ENCODE measurements at regions not wholly inside any gene's neighbourhood (a gene's known extent, or its start where the extent isn't known, plus 50 kb on each side); places are given as distances from the start of the nearest gene placed in this dataset.

DNA sequence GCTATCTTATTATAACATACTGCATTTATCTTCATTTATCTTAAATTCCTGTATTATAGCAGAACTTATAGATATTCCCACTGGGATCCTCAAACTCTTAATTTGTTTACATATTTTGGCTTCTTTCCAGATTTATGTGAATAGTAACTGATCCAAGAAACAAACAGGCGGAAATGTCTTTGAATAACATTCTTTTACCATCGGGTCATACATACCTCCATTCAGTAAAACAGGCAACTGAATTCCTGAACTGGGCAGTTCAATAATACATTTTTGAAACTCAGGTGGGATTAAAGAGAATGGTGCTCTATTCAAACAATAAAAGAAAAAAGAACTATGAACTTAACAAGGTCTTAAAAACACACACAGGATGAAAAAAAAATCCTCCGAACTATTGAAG, 337.4 kb downstream of the CRPPA start:
- in situ Hi-C loops (cut with HindIII; ENCODE audit: low sequenced_read_pairs): loop anchor here (25.0 kb wide), 1 partner anchor 478 kb away; no protein-coding TSS in a partner anchor
- TF ChIP-seq, protein P1, sequence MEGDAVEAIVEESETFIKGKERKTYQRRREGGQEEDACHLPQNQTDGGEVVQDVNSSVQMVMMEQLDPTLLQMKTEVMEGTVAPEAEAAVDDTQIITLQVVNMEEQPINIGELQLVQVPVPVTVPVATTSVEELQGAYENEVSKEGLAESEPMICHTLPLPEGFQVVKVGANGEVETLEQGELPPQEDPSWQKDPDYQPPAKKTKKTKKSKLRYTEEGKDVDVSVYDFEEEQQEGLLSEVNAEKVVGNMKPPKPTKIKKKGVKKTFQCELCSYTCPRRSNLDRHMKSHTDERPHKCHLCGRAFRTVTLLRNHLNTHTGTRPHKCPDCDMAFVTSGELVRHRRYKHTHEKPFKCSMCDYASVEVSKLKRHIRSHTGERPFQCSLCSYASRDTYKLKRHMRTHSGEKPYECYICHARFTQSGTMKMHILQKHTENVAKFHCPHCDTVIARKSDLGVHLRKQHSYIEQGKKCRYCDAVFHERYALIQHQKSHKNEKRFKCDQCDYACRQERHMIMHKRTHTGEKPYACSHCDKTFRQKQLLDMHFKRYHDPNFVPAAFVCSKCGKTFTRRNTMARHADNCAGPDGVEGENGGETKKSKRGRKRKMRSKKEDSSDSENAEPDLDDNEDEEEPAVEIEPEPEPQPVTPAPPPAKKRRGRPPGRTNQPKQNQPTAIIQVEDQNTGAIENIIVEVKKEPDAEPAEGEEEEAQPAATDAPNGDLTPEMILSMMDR (IDR thresholded peaks at IDR 0.05; ENCODE audit: low read depth, low read length, missing control alignments): no peak
- no peak for DNase-seq (ENCODE audit: low read depth)
- H3K4me3 ChIP-seq (ENCODE audit: low read depth, low read length): no peak overlapping the region

DNA sequence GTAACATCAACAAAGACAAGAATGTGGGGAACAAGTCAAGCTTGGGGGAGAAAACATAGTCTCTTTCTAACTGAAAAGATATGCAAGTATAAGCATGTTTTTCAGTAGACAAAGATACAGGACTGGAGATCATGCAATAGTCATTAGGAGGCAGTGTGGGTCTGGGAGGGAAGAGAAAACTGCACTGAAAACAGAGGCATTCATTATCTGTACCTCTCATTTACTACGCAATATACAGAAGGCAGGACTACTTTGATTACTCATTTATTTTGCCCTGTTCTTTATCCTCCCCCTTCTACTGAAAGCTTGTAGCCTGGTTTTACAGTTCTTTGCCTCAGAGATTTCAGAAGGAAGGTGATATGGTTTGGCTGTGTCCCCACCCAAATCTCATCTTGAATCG, 341.2 kb downstream of the CRPPA start:
- H3K4me3 ChIP-seq (ENCODE audit: low read depth, low read length): no peak overlapping the region
- DNase-seq (ENCODE audit: low read depth): no peak
- in situ Hi-C loops (cut with HindIII; ENCODE audit: low sequenced_read_pairs): loop anchor here (25.0 kb wide), 1 partner anchor 482 kb away; no protein-coding TSS in a partner anchor
- TF ChIP-seq, protein P1 (IDR thresholded peaks at IDR 0.05; ENCODE audit: low read depth, low read length, missing control alignments): no peak

DNA sequence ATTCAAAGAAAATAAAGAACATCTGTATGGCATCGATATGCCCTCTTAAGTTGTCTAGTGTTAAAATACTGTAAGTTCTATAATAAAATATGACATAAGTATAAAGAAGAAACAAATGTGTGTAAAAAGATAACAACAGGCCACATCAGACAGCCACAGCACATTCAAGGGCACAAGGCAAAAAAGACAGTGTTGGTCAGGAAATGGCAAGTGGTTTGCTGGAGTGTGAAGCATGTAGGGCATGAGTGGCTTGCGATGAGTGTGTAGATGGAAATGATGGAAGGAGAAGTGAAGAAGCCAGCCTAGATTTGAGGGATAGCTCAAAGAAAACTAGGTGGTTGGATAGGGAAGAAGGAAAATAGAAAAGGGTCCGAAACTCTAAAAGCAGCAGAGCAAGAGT, 341.6 kb downstream of the CRPPA start:
- TF ChIP-seq, protein P1 (IDR thresholded peaks at IDR 0.05; ENCODE audit: low read depth, low read length, missing control alignments): no peak
- in situ Hi-C loops (cut with HindIII; ENCODE audit: low sequenced_read_pairs): loop anchor here (25.0 kb wide), 1 partner anchor 483 kb away; no protein-coding TSS in a partner anchor
- no peak for DNase-seq (ENCODE audit: low read depth)
- no peak overlapping the region for H3K4me3 ChIP-seq (ENCODE audit: low read depth, low read length)

DNA sequence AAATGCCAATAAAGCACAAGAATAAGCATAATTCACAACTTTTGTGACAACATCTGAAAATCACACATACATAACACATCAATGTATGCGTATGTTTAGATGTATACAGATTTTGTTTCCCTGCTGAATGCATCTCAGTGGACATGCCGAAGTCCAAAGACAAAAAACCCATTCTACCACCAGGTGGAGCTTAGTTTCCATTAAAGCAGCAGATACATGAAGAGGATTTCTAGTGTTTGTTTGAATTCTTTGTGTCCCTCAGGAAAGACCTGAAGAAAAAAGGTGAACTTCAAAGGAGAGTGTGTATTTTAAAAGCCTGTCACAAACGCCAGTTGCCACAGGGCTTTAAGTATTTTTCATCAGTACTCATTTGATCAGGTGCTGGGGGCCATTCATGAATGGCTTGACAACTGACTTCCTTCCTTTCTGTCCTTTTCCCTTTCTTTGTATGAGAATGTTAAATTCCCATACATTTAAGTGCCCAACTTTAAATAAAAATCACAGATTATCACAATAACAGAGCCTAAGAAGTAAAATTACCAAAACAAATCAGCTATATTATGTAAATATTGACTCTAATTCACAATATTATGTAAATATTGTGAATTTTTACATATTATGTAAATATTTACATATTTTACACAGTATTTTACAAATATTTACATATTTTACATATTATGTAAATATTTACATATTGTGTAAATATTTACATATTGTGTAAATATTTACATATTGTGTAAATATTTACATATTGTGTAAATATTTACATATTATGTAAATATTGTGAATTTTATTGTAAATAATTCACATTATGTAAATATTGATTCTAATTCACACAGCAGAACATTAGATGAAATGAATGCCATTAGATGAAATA, 343.0 kb downstream of the CRPPA start:
- peak; percentile 58 for DNase-seq (ENCODE audit: low read depth)

DNA sequence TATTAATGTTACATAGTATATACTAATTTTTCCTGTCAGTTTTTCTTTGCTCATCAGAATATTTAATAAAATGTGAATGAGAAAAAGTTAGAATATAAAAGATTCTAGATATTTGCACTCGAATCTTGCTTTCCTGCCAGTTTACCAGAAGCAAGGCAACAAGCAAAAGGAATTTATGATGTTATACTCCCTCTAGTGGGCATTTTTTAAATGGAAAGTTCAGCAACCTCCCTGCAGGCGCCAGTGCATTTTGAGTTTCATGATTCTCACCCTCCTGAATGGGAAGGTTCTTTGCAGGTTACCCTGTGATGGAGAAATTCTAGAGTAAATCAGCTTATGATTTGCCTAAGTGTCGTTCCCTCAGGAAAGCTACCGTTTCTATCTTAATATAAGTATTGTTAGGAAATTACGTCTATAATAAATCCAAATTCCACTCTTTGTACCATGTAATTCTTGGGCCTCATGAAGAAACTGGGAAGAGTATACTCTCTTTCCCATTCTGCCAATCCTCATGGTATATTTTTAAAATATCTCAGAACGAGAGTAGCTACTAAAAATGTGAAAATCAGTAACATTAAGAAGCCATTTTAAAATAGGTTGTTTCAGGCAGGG, 350.0 kb downstream of the CRPPA start:
- no peak overlapping the region for H3K4me3 ChIP-seq (ENCODE audit: low read depth, low read length)
- in situ Hi-C loops (cut with HindIII; ENCODE audit: low sequenced_read_pairs): loop anchor here (25.0 kb wide), 2 partner anchors 359 to 759 kb away; no protein-coding TSS in a partner anchor
- DNase-seq (ENCODE audit: low read depth): peak; percentile 60
- TF ChIP-seq, protein P1 (IDR thresholded peaks at IDR 0.05; ENCODE audit: low read depth, low read length, missing control alignments): peak; percentile 60

More for the DNA sequence above, 343.0 kb downstream of the CRPPA start:
- TF ChIP-seq, protein P1 (IDR thresholded peaks at IDR 0.05; ENCODE audit: low read depth, low read length, missing control alignments): peak; percentile 70
- no peak overlapping the region for H3K4me3 ChIP-seq (ENCODE audit: low read depth, low read length)
- in situ Hi-C loops (cut with HindIII; ENCODE audit: low sequenced_read_pairs): loop anchor here (25.0 kb wide), 1 partner anchor 484 kb away; no protein-coding TSS in a partner anchor

DNA sequence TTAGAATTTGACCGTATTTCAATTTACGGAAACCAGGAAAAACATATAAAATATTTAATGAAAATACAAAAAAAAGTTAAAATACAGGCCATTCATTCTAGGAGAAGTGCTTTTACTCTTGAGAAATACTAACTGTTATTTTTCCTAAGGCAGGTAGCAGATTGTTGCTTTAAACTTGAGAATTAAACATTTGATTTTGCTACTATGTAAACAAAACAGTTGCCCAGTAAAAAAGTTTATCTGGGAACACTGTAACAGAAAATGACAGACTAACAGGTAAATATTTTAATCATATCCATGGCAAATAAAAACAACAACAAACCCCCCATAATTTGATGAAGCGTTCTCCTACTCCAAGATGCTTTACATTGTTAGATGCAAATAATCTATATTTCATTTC, 350.5 kb downstream of the CRPPA start:
- no peak overlapping the region for H3K4me3 ChIP-seq (ENCODE audit: low read depth, low read length)
- TF ChIP-seq, protein P1 (IDR thresholded peaks at IDR 0.05; ENCODE audit: low read depth, low read length, missing control alignments): no peak
- no peak for DNase-seq (ENCODE audit: low read depth)
- in situ Hi-C loops (cut with HindIII; ENCODE audit: low sequenced_read_pairs): loop anchor here (25.0 kb wide), 2 partner anchors 359 to 759 kb away; no protein-coding TSS in a partner anchor

All from astrocyte of the cerebellum (primary cell).